ENCODE measurements at regions not wholly inside any gene's neighbourhood (a gene's known extent, or its start where the extent isn't known, plus 50 kb on each side); places are given as distances from the start of the nearest gene placed in this dataset.

GRCh38 chr7:55304018-55304762, 60.9 kb upstream of the LANCL2 start:
- TF ChIP-seq CTCF (conservative IDR thresholded peaks at IDR 0.05) (no peak), EZH2 (IDR thresholded peaks at IDR 0.05; ENCODE audit: low read depth) (no peak)
